AML-193 (cell line): ENCODE measurements at regions not wholly inside any gene's neighbourhood (a gene's known extent, or its start where the extent isn't known, plus 50 kb on each side); places are given as distances from the start of the nearest gene placed in this dataset.
A peak's percentile ranks its signal among the peaks of the same experiment; 100 is the strongest.
"Not testable (repeated sequence)": the region's sequence is repeated elsewhere in the genome, so short reads cannot be mapped to it uniquely, and the experiment has no call there.

ENCODE experiments used
- DNase-seq, 2 experiments: peaks; one replicate each; lab custom pipeline; 2025; lab: John Stamatoyannopoulos, UW

GRCh38 chr13:59230484-59231264 is 933.1 kb downstream of the DIAPH3 start:
- no peak for DNase-seq

GRCh38 chr13:59236309-59236919 is 927.3 kb downstream of the DIAPH3 start:
- DNase-seq = no peak

GRCh38 chr13:59236944-59237343 is 926.8 kb downstream of the DIAPH3 start:
- no peak for DNase-seq

GRCh38 chr13:59247171-59247570 is 916.6 kb downstream of the DIAPH3 start:
- DNase-seq = no peak

- no peak for DNase-seq
Observed at GRCh38 chr13:59250336-59251189, 913.2 kb downstream of the DIAPH3 start.

- no peak for DNase-seq
Observed at GRCh38 chr13:59259165-59260000, 904.3 kb downstream of the DIAPH3 start.

- peak; percentile 5 to 6 for DNase-seq
Observed at GRCh38 chr13:59261928-59262488, 901.7 kb downstream of the DIAPH3 start.

GRCh38 chr13:59263531-59263930 is 900.2 kb downstream of the DIAPH3 start:
- no peak for DNase-seq

- no peak for DNase-seq
Observed at GRCh38 chr13:59266478-59267063, 897.2 kb downstream of the DIAPH3 start.

GRCh38 chr13:59269476-59269875 is 894.3 kb downstream of the DIAPH3 start:
- DNase-seq = no peak

- no peak for DNase-seq
Observed at GRCh38 chr13:59270327-59270726, 893.4 kb downstream of the DIAPH3 start.

GRCh38 chr13:59274958-59275727 is 888.6 kb downstream of the DIAPH3 start:
- no peak for DNase-seq

GRCh38 chr13:59276436-59276835 is 887.3 kb downstream of the DIAPH3 start:
- DNase-seq = no peak

- no peak for DNase-seq
Observed at GRCh38 chr13:59277106-59277505, 886.6 kb downstream of the DIAPH3 start.

- no peak for DNase-seq
Observed at GRCh38 chr13:59279028-59279427, 884.7 kb downstream of the DIAPH3 start.

GRCh38 chr13:59279576-59279975 is 884.2 kb downstream of the DIAPH3 start:
- no peak for DNase-seq

GRCh38 chr13:59280297-59280696 is 883.4 kb downstream of the DIAPH3 start:
- no peak for DNase-seq

GRCh38 chr13:59281453-59281852 is 882.3 kb downstream of the DIAPH3 start:
- no peak for DNase-seq

- not testable (repeated sequence) for DNase-seq
Observed at GRCh38 chr13:59292240-59292639, 871.5 kb downstream of the DIAPH3 start.

GRCh38 chr13:59299584-59299983 is 864.1 kb downstream of the DIAPH3 start:
- DNase-seq = no peak
